Loucy (cell line): ENCODE measurements at regions not wholly inside any gene's neighbourhood (a gene's known extent, or its start where the extent isn't known, plus 50 kb on each side); places are given as distances from the start of the nearest gene placed in this dataset.

Source experiments
- CTCF ChIP-seq: fragments of 200-600 bp; sonication (generic); conservative IDR thresholded peaks from 2 replicates; pipeline ENCODE4 v1.5.1; 2014; ENCODE audit warnings: mild to moderate bottlenecking, antibody characterized with exemption, low read length
- EZH2phosphoT487 ChIP-seq: fragments of 200-600 bp; IDR thresholded peaks from 2 replicates; pipeline ENCODE4 v1.6.1; 2018; ENCODE audit warnings: antibody characterized with exemption, mild to moderate bottlenecking, moderate library complexity, borderline replicate concordance

DNA sequence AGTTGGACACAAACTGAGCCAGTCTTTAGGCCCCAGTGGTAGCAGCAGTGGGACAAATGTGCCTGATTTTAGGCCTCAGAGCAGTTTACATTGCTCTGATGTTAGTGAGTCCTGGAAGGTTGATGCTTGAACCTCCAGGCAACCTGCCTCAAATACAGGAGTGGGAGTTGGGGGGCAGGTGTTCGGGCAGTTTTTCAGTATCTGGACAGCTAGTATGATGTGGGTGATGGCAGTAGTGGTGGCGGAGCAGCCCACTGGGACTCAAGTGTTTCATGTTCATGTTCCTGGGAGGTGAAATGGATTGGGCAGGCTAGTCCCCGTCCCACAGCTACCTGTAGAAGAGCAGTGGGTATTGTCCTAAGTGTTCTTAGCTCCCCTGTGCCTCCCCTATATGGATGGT is 857.8 kb downstream of the JRKL start:
- TF ChIP-seq CTCF, result no peak
- TF ChIP-seq EZH2phosphoT487, result no peak
